ENCODE measurements at regions not wholly inside any gene's neighbourhood (a gene's known extent, or its start where the extent isn't known, plus 50 kb on each side); places are given as distances from the start of the nearest gene placed in this dataset.

GRCh38 chr1:198915327-198916231 is 276.7 kb downstream of the PTPRC start:
- WGBS, 2 donors: 73 to 82% methylated on average over 3 of the region's 3 CpGs
- TF ChIP-seq CTCF (IDR thresholded peaks at IDR 0.05) (no peak), POLR2A (IDR thresholded peaks at IDR 0.05) (no peak)
- H3K36me3 ChIP-seq (replicated peaks in 1 of 2; ENCODE audit: insufficient read depth in 1 of 2, low read depth in 2 of 2): no peaks in the 10 kb centered on the region
- no peak for DNase-seq
- no peak for ATAC-seq
- no peak overlapping the region for H3K27ac ChIP-seq
- no peaks in the 10 kb centered on the region for H3K4me1 ChIP-seq
- H3K27me3 ChIP-seq: no peaks in the 10 kb centered on the region
- no peaks in the 10 kb centered on the region for H3K9me3 ChIP-seq
- intact Hi-C loops (cut with DNase I): no loop called here
- H3K4me3 ChIP-seq: no peak overlapping the region

- no peaks in the 10 kb centered on the region for H3K9me3 ChIP-seq
- no peak overlapping the region for H3K4me3 ChIP-seq
- DNase-seq (no peak), ATAC-seq (no peak)
- TF ChIP-seq POLR2A (IDR thresholded peaks at IDR 0.05): no peak
- no peak for TF ChIP-seq CTCF (IDR thresholded peaks at IDR 0.05)
- H3K4me1 ChIP-seq: no peaks in the 10 kb centered on the region
- no peaks in the 10 kb centered on the region for H3K27me3 ChIP-seq
- no peaks in the 10 kb centered on the region for H3K36me3 ChIP-seq (replicated peaks in 1 of 2; ENCODE audit: insufficient read depth in 1 of 2, low read depth in 2 of 2)
- no peak overlapping the region for H3K27ac ChIP-seq
- 54 to 63% methylated on average over 2 of the region's 2 CpGs for WGBS, 2 donors
- intact Hi-C loops (cut with DNase I): no loop called here
Observed at GRCh38 chr1:198917226-198917625, 278.4 kb downstream of the PTPRC start.

- no peak overlapping the region for H3K4me3 ChIP-seq
- DNase-seq (no peak), ATAC-seq (no peak)
- no peaks in the 10 kb centered on the region for H3K27me3 ChIP-seq
- no peak overlapping the region for H3K27ac ChIP-seq
- WGBS, 2 donors: 62 to 63% methylated on average over 5 of the region's 5 CpGs
- no peaks in the 10 kb centered on the region for H3K9me3 ChIP-seq
- no peaks in the 10 kb centered on the region for H3K4me1 ChIP-seq
- intact Hi-C loops (cut with DNase I): no loop called here
- TF ChIP-seq POLR2A (IDR thresholded peaks at IDR 0.05) (no peak), CTCF (IDR thresholded peaks at IDR 0.05) (no peak)
- no peaks in the 10 kb centered on the region for H3K36me3 ChIP-seq (replicated peaks in 1 of 2; ENCODE audit: insufficient read depth in 1 of 2, low read depth in 2 of 2)
Observed at GRCh38 chr1:198918920-198919319, 280.1 kb downstream of the PTPRC start.

- TF ChIP-seq POLR2A (IDR thresholded peaks at IDR 0.05) (no peak), CTCF (IDR thresholded peaks at IDR 0.05) (no peak)
- no peaks in the 10 kb centered on the region for H3K4me1 ChIP-seq
- intact Hi-C loops (cut with DNase I): no loop called here
- H3K27ac ChIP-seq: peak overlapping the region in 1 of 4 donors; percentile 10
- ATAC-seq (no peak), DNase-seq (no peak)
- H3K4me3 ChIP-seq: no peak overlapping the region
- H3K36me3 ChIP-seq (replicated peaks in 1 of 2; ENCODE audit: insufficient read depth in 1 of 2, low read depth in 2 of 2): no peaks in the 10 kb centered on the region
- 78 to 87% methylated on average over 5 of the region's 5 CpGs for WGBS, 2 donors
- H3K27me3 ChIP-seq: no peaks in the 10 kb centered on the region
- H3K9me3 ChIP-seq: no peaks in the 10 kb centered on the region
Observed at GRCh38 chr1:198919667-198920398, 281.0 kb downstream of the PTPRC start.
